ENCODE measurements at regions not wholly inside any gene's neighbourhood (a gene's known extent, or its start where the extent isn't known, plus 50 kb on each side); places are given as distances from the start of the nearest gene placed in this dataset.
"Not testable (repeated sequence)": the region's sequence is repeated elsewhere in the genome, so short reads cannot be mapped to it uniquely, and the experiment has no call there.

GRCh38 chr11:82533628-82534327 lies 199.9 kb downstream of the FAM181B start:
- DNase-seq (ENCODE audit: low spot score), result no peak

- DNase-seq (ENCODE audit: low spot score), result no peak
These were observed 203.7 kb downstream of the FAM181B start for GRCh38 chr11:82529936-82530335.

- no peak for DNase-seq (ENCODE audit: low spot score)
These were observed 206.5 kb downstream of the FAM181B start for GRCh38 chr11:82527081-82527584.

- DNase-seq (ENCODE audit: low spot score), result no peak
These were observed 210.5 kb downstream of the FAM181B start for GRCh38 chr11:82523141-82523540.

- DNase-seq (ENCODE audit: low spot score), result no peak
These were observed 212.2 kb downstream of the FAM181B start for GRCh38 chr11:82521427-82521826.

GRCh38 chr11:82507288-82507687 lies 226.4 kb downstream of the FAM181B start:
- no peak for DNase-seq (ENCODE audit: low spot score)

- no peak for DNase-seq (ENCODE audit: low spot score)
These were observed 228.3 kb downstream of the FAM181B start for GRCh38 chr11:82505379-82505778.

- DNase-seq (ENCODE audit: low spot score), result not testable (repeated sequence)
These were observed 232.5 kb downstream of the FAM181B start for GRCh38 chr11:82501174-82501573.

- no peak for DNase-seq (ENCODE audit: low spot score)
These were observed 238.7 kb downstream of the FAM181B start for GRCh38 chr11:82494988-82495432.

- no peak for DNase-seq (ENCODE audit: low spot score)
These were observed 258.8 kb downstream of the FAM181B start for GRCh38 chr11:82474876-82475275.

GRCh38 chr11:82465481-82465880 lies 268.2 kb downstream of the FAM181B start:
- DNase-seq (ENCODE audit: low spot score), result no peak

GRCh38 chr11:82462608-82463242 lies 270.9 kb downstream of the FAM181B start:
- DNase-seq (ENCODE audit: low spot score), result no peak

GRCh38 chr11:82458761-82459160 lies 274.9 kb downstream of the FAM181B start:
- DNase-seq (ENCODE audit: low spot score), result no peak

GRCh38 chr11:82458147-82458546 lies 275.5 kb downstream of the FAM181B start:
- DNase-seq (ENCODE audit: low spot score), result no peak

GRCh38 chr11:82450996-82451395 lies 282.7 kb downstream of the FAM181B start:
- DNase-seq (ENCODE audit: low spot score), result no peak

GRCh38 chr11:82406611-82407010 lies 327.1 kb downstream of the FAM181B start:
- no peak for DNase-seq (ENCODE audit: low spot score)

- no peak for DNase-seq (ENCODE audit: low spot score)
These were observed 328.2 kb downstream of the FAM181B start for GRCh38 chr11:82405421-82405820.

GRCh38 chr11:82404981-82405380 lies 328.7 kb downstream of the FAM181B start:
- no peak for DNase-seq (ENCODE audit: low spot score)

GRCh38 chr11:82403640-82404305 lies 329.9 kb downstream of the FAM181B start:
- DNase-seq (ENCODE audit: low spot score), result no peak

GRCh38 chr11:82398300-82398815 lies 335.3 kb downstream of the FAM181B start:
- no peak for DNase-seq (ENCODE audit: low spot score)

GRCh38 chr11:82396639-82397038 lies 337.0 kb downstream of the FAM181B start:
- not testable (repeated sequence) for DNase-seq (ENCODE audit: low spot score)

GRCh38 chr11:82384308-82384707 lies 349.4 kb downstream of the FAM181B start:
- no peak for DNase-seq (ENCODE audit: low spot score)
